Astrocyte (in vitro differentiated cells and primary cell): ENCODE measurements at regions not wholly inside any gene's neighbourhood (a gene's known extent, or its start where the extent isn't known, plus 50 kb on each side); places are given as distances from the start of the nearest gene placed in this dataset.

Source experiments
- DNase-seq: peaks from one replicate; pipeline ENCODE4 v3.0.0-alpha.2; 2010; ENCODE audit warnings: low read depth
- FAIRE-seq: peaks from 2 replicates; lab custom pipeline; 2011; peaks lifted over from hg19 to GRCh38; lab: Jason Lieb, UNC
- H2AFZ ChIP-seq: 2 replicates; pipeline ENCODE4 v1.6.0; 2012; ENCODE audit warnings: low read depth, low read length, inconsistent platforms
- H3K27ac ChIP-seq: 2 replicates; pipeline ENCODE4 v1.5.1; 2011; ENCODE audit warnings: low read depth, low read length, inconsistent platforms
- H3K27me3 ChIP-seq: 2 replicates; pipeline ENCODE4 v1.6.0; 2011; ENCODE audit warnings: low read length, inconsistent platforms; ENCODE audit not compliant: insufficient read depth
- H3K36me3 ChIP-seq: 2 replicates; pipeline ENCODE4 v1.5.1; 2011; ENCODE audit warnings: low read length, inconsistent platforms; ENCODE audit not compliant: insufficient read depth
- H3K4me1 ChIP-seq: 2 replicates; pipeline ENCODE4 v1.5.1; 2011; ENCODE audit warnings: low read length, inconsistent platforms; ENCODE audit not compliant: insufficient read depth
- H3K4me2 ChIP-seq: 2 replicates; pipeline ENCODE4 v1.6.0; 2012; ENCODE audit warnings: low read length, inconsistent platforms
- H3K4me3 ChIP-seq: 2 replicates; pipeline ENCODE4 v1.5.1; 2011; ENCODE audit warnings: low read depth, mild to moderate bottlenecking, low read length, inconsistent platforms; ENCODE audit not compliant: insufficient read depth
- H3K79me2 ChIP-seq: 2 replicates; pipeline ENCODE4 v1.6.0; 2012; ENCODE audit warnings: mild to moderate bottlenecking, low read length, inconsistent platforms; ENCODE audit not compliant: insufficient read depth
- H3K9ac ChIP-seq: 2 replicates; pipeline ENCODE4 v1.6.0; 2012; ENCODE audit warnings: mild to moderate bottlenecking, low read length, inconsistent platforms
- H3K9me3 ChIP-seq: 2 replicates; pipeline ENCODE4 v1.5.1; 2012; ENCODE audit warnings: low read depth, mild to moderate bottlenecking, low read length, inconsistent platforms; ENCODE audit not compliant: insufficient read depth
- H4K20me1 ChIP-seq: 2 replicates; pipeline ENCODE4 v1.6.0; 2012; ENCODE audit warnings: low read length, inconsistent platforms; ENCODE audit not compliant: insufficient read depth
- H3K27ac Mint-ChIP-seq: one replicate; pipeline ENCODE4 v1.8.0; 2021; ENCODE audit warnings: mild to moderate bottlenecking, mixed read lengths; ENCODE audit not compliant: unreplicated experiment
- H3K27me3 Mint-ChIP-seq: one replicate; pipeline ENCODE4 v1.8.0; 2021; ENCODE audit warnings: low read depth, mixed read lengths; ENCODE audit not compliant: unreplicated experiment
- H3K36me3 Mint-ChIP-seq: one replicate; pipeline ENCODE4 v1.8.0; 2021; ENCODE audit warnings: low read depth, mixed read lengths; ENCODE audit not compliant: unreplicated experiment
- H3K4me1 Mint-ChIP-seq: one replicate; pipeline ENCODE4 v1.8.0; 2021; ENCODE audit warnings: low read depth, mixed read lengths; ENCODE audit not compliant: unreplicated experiment
- H3K4me3 Mint-ChIP-seq: one replicate; pipeline ENCODE4 v1.8.0; 2021; ENCODE audit warnings: mild to moderate bottlenecking, moderate library complexity, mixed read lengths; ENCODE audit not compliant: unreplicated experiment
- H3K9me3 Mint-ChIP-seq: one replicate; pipeline ENCODE4 v1.8.0; 2021; ENCODE audit warnings: mild to moderate bottlenecking, mixed read lengths; ENCODE audit not compliant: unreplicated experiment
- CTCF ChIP-seq: IDR thresholded peaks from 2 replicates; pipeline ENCODE4 v1.5.1; 2011; ENCODE audit warnings: low read depth, mild to moderate bottlenecking, inconsistent platforms, low read length, moderate library complexity; ENCODE audit not compliant: insufficient read depth
- EZH2 ChIP-seq: IDR thresholded peaks from 2 replicates; pipeline ENCODE4 v1.6.1; 2012; ENCODE audit warnings: mild to moderate bottlenecking, low read length, inconsistent platforms; ENCODE audit not compliant: insufficient read depth

- Histone ChIP-seq H3K4me3 (no peak overlapping the region), H3K36me3 (no peaks in the 10 kb centered on the region), H2AFZ (no peak overlapping the region), H4K20me1 (no peaks in the 10 kb centered on the region), H3K9me3 (no peaks in the 10 kb centered on the region), H3K27me3 (peaks cover 32% of the 10 kb centered on the region), H3K9ac (no peak overlapping the region), H3K27ac (no peak overlapping the region), H3K4me1 (no peaks in the 10 kb centered on the region), H3K79me2 (no peaks in the 10 kb centered on the region), H3K4me2 (no peak overlapping the region)
- Mint-ChIP-seq H3K4me1 (peaks cover 5% of the 10 kb centered on the region), H3K27me3 (peaks cover 92% of the 10 kb centered on the region), H3K9me3 (peaks cover 8% of the 10 kb centered on the region), H3K27ac (no peak overlapping the region), H3K36me3 (peaks cover 1% of the 10 kb centered on the region), H3K4me3 (no peak overlapping the region)
- TF ChIP-seq EZH2 (no peak), CTCF (no peak)
- no peak for FAIRE-seq
- DNase-seq, result no peak
Observed at GRCh38 chr15:70463453-70463834, 299.9 kb downstream of the UACA start.

- no peaks in the 10 kb centered on the region for H3K9me3 ChIP-seq
- no peak overlapping the region for H2AFZ ChIP-seq
- Mint-ChIP-seq H3K9me3 (peaks cover 8% of the 10 kb centered on the region), H3K36me3 (no peaks in the 10 kb centered on the region), H3K4me3 (no peak overlapping the region), H3K27ac (no peak overlapping the region), H3K27me3 (peaks cover 81% of the 10 kb centered on the region), H3K4me1 (no peaks in the 10 kb centered on the region)
- no peak overlapping the region for H3K27ac ChIP-seq
- H3K79me2 ChIP-seq, result no peaks in the 10 kb centered on the region
- no peaks in the 10 kb centered on the region for H4K20me1 ChIP-seq
- TF ChIP-seq EZH2 (no peak), CTCF (no peak)
- no peak for FAIRE-seq
- no peak overlapping the region for H3K4me3 ChIP-seq
- H3K4me1 ChIP-seq, result no peaks in the 10 kb centered on the region
- no peaks in the 10 kb centered on the region for H3K36me3 ChIP-seq
- H3K27me3 ChIP-seq, result peaks cover 25% of the 10 kb centered on the region
- no peak overlapping the region for H3K4me2 ChIP-seq
- no peak overlapping the region for H3K9ac ChIP-seq
- DNase-seq, result no peak
Observed at GRCh38 chr15:70461992-70462391, 301.4 kb downstream of the UACA start.

GRCh38 chr15:70461017-70461416, 302.3 kb downstream of the UACA start:
- FAIRE-seq, result no peak
- TF ChIP-seq EZH2 (no peak), CTCF (no peak)
- Histone ChIP-seq H3K4me2 (no peak overlapping the region), H3K36me3 (no peaks in the 10 kb centered on the region), H3K9ac (no peak overlapping the region), H3K9me3 (no peaks in the 10 kb centered on the region), H4K20me1 (no peaks in the 10 kb centered on the region), H3K4me3 (no peak overlapping the region), H3K27ac (no peak overlapping the region), H3K4me1 (no peaks in the 10 kb centered on the region), H3K27me3 (peaks cover 26% of the 10 kb centered on the region), H3K79me2 (no peaks in the 10 kb centered on the region), H2AFZ (no peak overlapping the region)
- no peak overlapping the region for H3K4me3 Mint-ChIP-seq
- no peak overlapping the region for H3K27ac Mint-ChIP-seq
- no peak for DNase-seq
- no peaks in the 10 kb centered on the region for H3K36me3 Mint-ChIP-seq
- peaks cover 76% of the 10 kb centered on the region for H3K27me3 Mint-ChIP-seq
- peaks cover 7% of the 10 kb centered on the region for H3K9me3 Mint-ChIP-seq
- H3K4me1 Mint-ChIP-seq, result no peaks in the 10 kb centered on the region
